ENCODE measurements at regions not wholly inside any gene's neighbourhood (a gene's known extent, or its start where the extent isn't known, plus 50 kb on each side); places are given as distances from the start of the nearest gene placed in this dataset.

DNA sequence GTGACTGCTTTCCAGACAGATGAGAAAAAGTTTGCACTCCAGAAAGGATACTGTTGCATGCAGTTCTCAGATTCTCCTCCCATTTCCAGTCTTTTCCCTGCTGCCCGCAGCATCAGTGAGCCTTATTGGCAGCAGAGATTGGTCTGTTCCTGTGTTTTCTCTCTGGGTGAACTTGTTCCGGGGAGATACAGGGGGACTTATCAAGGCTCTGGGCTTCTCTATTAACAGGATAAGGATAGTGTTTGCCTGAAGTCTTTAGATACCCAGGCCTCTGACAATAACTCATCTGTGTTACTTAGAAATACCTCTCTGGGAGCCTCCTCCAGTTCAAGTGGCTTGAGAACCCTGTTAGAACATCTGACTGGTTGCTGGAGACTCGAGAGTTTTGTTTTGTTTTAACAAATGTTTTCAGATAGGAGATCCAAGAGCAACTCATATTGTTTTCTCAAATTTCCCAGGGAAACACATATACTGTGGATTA lies 154.7 kb downstream of the BLID start:
- Mint-ChIP-seq H3K4me3 (ENCODE audit: unreplicated experiment) (no peak overlapping the region), H3K36me3 (ENCODE audit: low read depth, unreplicated experiment) (no peaks in the 10 kb centered on the region), H3K27ac (ENCODE audit: unreplicated experiment) (no peak overlapping the region), H3K9me3 (ENCODE audit: unreplicated experiment) (no peaks in the 10 kb centered on the region), H3K4me1 (ENCODE audit: unreplicated experiment) (peaks cover 27% of the 10 kb centered on the region), H3K27me3 (ENCODE audit: unreplicated experiment) (no peaks in the 10 kb centered on the region)
- TF ChIP-seq CTCF (IDR thresholded peaks at IDR 0.05; ENCODE audit: unreplicated experiment), result no peak
- DNase-seq (ENCODE audit: low spot score), result no peak

DNA sequence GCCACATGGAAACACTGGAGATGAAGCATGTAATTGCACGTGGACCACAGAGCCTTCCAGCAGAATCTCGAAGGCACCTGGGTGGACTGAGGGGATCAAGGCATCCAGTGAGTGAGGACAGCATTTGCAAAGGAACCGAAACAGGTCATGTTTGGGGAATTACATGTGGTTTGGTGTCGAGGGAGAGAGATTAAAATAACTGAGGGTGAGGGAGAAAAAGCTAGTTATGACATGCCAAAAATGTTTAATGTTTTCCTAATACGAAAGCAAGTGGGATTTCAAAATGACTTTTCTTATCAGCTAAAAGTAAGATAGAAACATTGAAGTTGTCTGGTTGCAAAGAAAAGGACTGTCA lies 157.1 kb downstream of the BLID start:
- no peak overlapping the region for H3K27ac Mint-ChIP-seq (ENCODE audit: unreplicated experiment)

DNA sequence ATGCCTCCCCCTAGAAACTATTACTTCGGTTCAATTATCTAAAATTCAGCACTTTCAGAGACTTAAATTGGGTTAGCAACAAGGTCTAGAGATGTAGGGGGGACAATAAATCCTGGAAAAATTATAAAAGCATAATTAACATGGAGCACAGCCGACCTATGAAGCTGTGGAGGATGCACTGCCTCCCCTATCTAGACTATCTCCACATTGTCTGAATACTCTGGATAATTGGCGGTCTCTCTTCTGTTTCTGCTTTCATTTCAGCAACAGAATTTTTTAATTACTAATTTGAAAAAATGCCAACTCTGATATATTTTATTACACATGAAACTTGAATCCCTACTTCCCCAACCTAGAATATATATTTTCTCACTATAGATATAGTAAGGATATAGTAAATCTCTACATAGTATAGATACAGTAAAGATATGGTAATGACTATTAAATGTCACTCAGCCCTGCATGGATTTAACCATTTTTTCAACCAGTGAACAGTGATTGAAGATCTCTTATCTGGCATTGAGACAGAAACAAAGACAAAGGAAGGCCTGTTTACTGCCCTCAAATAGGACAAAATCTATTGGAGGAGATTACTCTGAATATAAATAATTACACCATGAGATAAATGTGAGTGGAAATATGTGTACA lies 157.6 kb downstream of the BLID start:
- TF ChIP-seq CTCF (IDR thresholded peaks at IDR 0.05; ENCODE audit: unreplicated experiment), result no peak
- H3K4me1 Mint-ChIP-seq (ENCODE audit: unreplicated experiment), result peaks cover 20% of the 10 kb centered on the region
- H3K27me3 Mint-ChIP-seq (ENCODE audit: unreplicated experiment), result no peaks in the 10 kb centered on the region
- no peaks in the 10 kb centered on the region for H3K9me3 Mint-ChIP-seq (ENCODE audit: unreplicated experiment)
- H3K27ac Mint-ChIP-seq (ENCODE audit: unreplicated experiment), result no peak overlapping the region
- H3K4me3 Mint-ChIP-seq (ENCODE audit: unreplicated experiment), result no peak overlapping the region
- no peaks in the 10 kb centered on the region for H3K36me3 Mint-ChIP-seq (ENCODE audit: low read depth, unreplicated experiment)
- DNase-seq (ENCODE audit: low spot score), result no peak

More for the DNA sequence above, 157.1 kb downstream of the BLID start:
- H3K36me3 Mint-ChIP-seq (ENCODE audit: low read depth, unreplicated experiment), result no peaks in the 10 kb centered on the region
- no peak for TF ChIP-seq CTCF (IDR thresholded peaks at IDR 0.05; ENCODE audit: unreplicated experiment)
- H3K27me3 Mint-ChIP-seq (ENCODE audit: unreplicated experiment), result no peaks in the 10 kb centered on the region
- DNase-seq (ENCODE audit: low spot score), result no peak
- no peak overlapping the region for H3K4me3 Mint-ChIP-seq (ENCODE audit: unreplicated experiment)
- H3K4me1 Mint-ChIP-seq (ENCODE audit: unreplicated experiment), result peaks cover 20% of the 10 kb centered on the region
- H3K9me3 Mint-ChIP-seq (ENCODE audit: unreplicated experiment), result no peaks in the 10 kb centered on the region

DNA sequence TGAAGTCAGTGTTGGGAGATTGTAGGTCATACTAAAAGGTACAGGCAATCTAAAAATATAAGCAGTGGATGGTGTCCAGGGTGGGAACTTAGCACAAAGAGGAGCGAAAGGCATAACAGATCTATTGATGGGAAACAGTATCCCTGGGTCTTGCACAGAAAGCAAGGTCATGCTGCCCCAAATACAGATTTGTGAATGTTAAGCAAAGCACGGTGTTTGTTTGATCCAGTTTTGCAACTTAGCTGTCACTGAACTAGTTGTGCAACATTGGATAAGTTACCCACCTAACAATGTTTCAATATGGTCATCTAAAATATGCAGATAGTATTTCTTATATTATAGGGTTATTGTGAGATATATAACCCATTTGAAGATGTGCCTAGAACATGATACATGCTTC lies 162.9 kb downstream of the BLID start:
- no peaks in the 10 kb centered on the region for H3K9me3 Mint-ChIP-seq (ENCODE audit: unreplicated experiment)
- H3K27me3 Mint-ChIP-seq (ENCODE audit: unreplicated experiment), result no peaks in the 10 kb centered on the region
- H3K36me3 Mint-ChIP-seq (ENCODE audit: low read depth, unreplicated experiment), result no peaks in the 10 kb centered on the region
- H3K4me1 Mint-ChIP-seq (ENCODE audit: unreplicated experiment), result peaks cover 8% of the 10 kb centered on the region
- no peak overlapping the region for H3K27ac Mint-ChIP-seq (ENCODE audit: unreplicated experiment)
- no peak for DNase-seq (ENCODE audit: low spot score)
- no peak for TF ChIP-seq CTCF (IDR thresholded peaks at IDR 0.05; ENCODE audit: unreplicated experiment)
- no peak overlapping the region for H3K4me3 Mint-ChIP-seq (ENCODE audit: unreplicated experiment)

DNA sequence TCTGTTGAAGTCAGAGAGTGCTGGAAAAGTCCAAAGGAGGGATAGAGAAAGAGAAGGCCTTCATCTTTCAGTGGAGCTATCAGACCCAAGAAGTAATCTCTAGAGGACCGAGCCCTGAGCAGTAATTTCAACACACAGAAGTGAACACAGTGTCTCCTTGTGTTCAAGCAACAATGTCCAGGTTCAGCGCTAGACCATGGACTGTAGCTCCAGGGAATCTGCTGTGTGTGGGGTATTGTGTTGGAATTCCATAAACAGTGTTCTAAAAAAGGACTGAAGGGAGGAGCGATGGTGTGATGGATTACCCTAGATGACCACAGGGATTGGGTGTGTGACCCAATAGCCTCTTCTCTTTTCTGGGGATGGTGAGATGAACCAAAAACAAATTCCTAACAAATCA lies 165.9 kb downstream of the BLID start:
- Mint-ChIP-seq H3K9me3 (ENCODE audit: unreplicated experiment) (no peaks in the 10 kb centered on the region), H3K4me1 (ENCODE audit: unreplicated experiment) (no peaks in the 10 kb centered on the region), H3K4me3 (ENCODE audit: unreplicated experiment) (no peak overlapping the region), H3K36me3 (ENCODE audit: low read depth, unreplicated experiment) (no peaks in the 10 kb centered on the region), H3K27me3 (ENCODE audit: unreplicated experiment) (no peaks in the 10 kb centered on the region), H3K27ac (ENCODE audit: unreplicated experiment) (no peak overlapping the region)
- DNase-seq (ENCODE audit: low spot score), result no peak
- TF ChIP-seq CTCF (IDR thresholded peaks at IDR 0.05; ENCODE audit: unreplicated experiment), result no peak
